Parathyroid adenoma (tissue), 2 donors: ENCODE measurements at regions not wholly inside any gene's neighbourhood (a gene's known extent, or its start where the extent isn't known, plus 50 kb on each side); places are given as distances from the start of the nearest gene placed in this dataset.

Experiments
- H2AFZ ChIP-seq: fragments of 300-600 bp; sonication (generic); one replicate; pipeline ENCODE4 v1.7.0; 2017; ENCODE audit warnings: antibody characterized with exemption, mild to moderate bottlenecking
- H3K27ac ChIP-seq: fragments of 300-600 bp; sonication (generic); one replicate; pipeline ENCODE4 v1.7.0; 2017
- H3K27me3 ChIP-seq: fragments of 300-600 bp; sonication (generic); one replicate; pipeline ENCODE4 v1.7.0; 2017; ENCODE audit warnings: low read length; ENCODE audit not compliant: control insufficient read depth, insufficient read depth
- H3K36me3 ChIP-seq: fragments of 300-600 bp; sonication (generic); one replicate; pipeline ENCODE4 v1.7.0; 2017; ENCODE audit warnings: low read length; ENCODE audit not compliant: control insufficient read depth, insufficient read depth
- H3K4me1 ChIP-seq: fragments of 300-600 bp; sonication (generic); one replicate; pipeline ENCODE4 v1.7.0; 2017; ENCODE audit warnings: control low read depth
- H3K4me2 ChIP-seq: fragments of 300-600 bp; sonication (generic); one replicate; pipeline ENCODE4 v1.7.0; 2017; ENCODE audit warnings: low read length
- H3K4me3 ChIP-seq: fragments of 300-600 bp; sonication (generic); one replicate; pipeline ENCODE4 v1.7.0; 2017; ENCODE audit warnings: low read depth, low read length
- H3K79me2 ChIP-seq: fragments of 300-600 bp; sonication (generic); one replicate; pipeline ENCODE4 v1.7.0; 2017; ENCODE audit warnings: control low read depth
- H3K9ac ChIP-seq: fragments of 300-600 bp; sonication (generic); one replicate; pipeline ENCODE4 v1.7.0; 2017; ENCODE audit warnings: mild to moderate bottlenecking
- H3K9me3 ChIP-seq: fragments of 300-600 bp; sonication (generic); one replicate; pipeline ENCODE4 v1.7.0; 2017; ENCODE audit warnings: low read length; ENCODE audit not compliant: control insufficient read depth
- TF ChIP-seq, protein P1 (sequence below): fragments of 300-600 bp; sonication (generic); IDR thresholded peaks from one replicate; pipeline ENCODE4 v1.7.0; 2017; ENCODE audit warnings: antibody characterized with exemption, mild to moderate bottlenecking
- donor health status: primary hyperparathyroidism.

DNA sequence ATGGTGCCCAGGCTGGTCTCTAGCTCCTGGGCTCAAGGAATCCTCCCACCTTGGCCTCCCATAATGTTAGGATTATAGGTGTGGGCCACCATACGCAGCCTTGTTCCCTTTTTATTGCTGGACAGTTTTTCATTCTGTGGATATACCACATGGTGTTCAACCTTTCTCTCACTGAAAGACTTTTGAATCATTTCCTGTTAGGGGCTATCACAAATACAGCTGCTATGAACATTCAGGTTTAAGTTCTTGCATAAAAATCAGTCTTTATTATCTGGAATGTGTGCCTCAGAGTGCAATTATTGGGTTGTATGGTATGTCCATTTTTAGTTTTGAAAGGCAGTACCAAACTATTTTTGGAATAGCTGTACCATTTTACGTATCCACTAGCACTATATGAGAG lies 647.2 kb downstream of the LIG4 start:
- Histone ChIP-seq H2AFZ (no peak overlapping the region), H3K4me2 (no peak overlapping the region), H3K9ac (no peak overlapping the region), H3K79me2 (no peaks in the 10 kb centered on the region), H3K4me1 (no peaks in the 10 kb centered on the region), H3K27me3 (no peaks in the 10 kb centered on the region), H3K27ac (no peak overlapping the region), H3K4me3 (no peak overlapping the region), H3K36me3 (no peaks in the 10 kb centered on the region), H3K9me3 (no peaks in the 10 kb centered on the region)
- TF ChIP-seq, protein P1, sequence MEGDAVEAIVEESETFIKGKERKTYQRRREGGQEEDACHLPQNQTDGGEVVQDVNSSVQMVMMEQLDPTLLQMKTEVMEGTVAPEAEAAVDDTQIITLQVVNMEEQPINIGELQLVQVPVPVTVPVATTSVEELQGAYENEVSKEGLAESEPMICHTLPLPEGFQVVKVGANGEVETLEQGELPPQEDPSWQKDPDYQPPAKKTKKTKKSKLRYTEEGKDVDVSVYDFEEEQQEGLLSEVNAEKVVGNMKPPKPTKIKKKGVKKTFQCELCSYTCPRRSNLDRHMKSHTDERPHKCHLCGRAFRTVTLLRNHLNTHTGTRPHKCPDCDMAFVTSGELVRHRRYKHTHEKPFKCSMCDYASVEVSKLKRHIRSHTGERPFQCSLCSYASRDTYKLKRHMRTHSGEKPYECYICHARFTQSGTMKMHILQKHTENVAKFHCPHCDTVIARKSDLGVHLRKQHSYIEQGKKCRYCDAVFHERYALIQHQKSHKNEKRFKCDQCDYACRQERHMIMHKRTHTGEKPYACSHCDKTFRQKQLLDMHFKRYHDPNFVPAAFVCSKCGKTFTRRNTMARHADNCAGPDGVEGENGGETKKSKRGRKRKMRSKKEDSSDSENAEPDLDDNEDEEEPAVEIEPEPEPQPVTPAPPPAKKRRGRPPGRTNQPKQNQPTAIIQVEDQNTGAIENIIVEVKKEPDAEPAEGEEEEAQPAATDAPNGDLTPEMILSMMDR: no peak

DNA sequence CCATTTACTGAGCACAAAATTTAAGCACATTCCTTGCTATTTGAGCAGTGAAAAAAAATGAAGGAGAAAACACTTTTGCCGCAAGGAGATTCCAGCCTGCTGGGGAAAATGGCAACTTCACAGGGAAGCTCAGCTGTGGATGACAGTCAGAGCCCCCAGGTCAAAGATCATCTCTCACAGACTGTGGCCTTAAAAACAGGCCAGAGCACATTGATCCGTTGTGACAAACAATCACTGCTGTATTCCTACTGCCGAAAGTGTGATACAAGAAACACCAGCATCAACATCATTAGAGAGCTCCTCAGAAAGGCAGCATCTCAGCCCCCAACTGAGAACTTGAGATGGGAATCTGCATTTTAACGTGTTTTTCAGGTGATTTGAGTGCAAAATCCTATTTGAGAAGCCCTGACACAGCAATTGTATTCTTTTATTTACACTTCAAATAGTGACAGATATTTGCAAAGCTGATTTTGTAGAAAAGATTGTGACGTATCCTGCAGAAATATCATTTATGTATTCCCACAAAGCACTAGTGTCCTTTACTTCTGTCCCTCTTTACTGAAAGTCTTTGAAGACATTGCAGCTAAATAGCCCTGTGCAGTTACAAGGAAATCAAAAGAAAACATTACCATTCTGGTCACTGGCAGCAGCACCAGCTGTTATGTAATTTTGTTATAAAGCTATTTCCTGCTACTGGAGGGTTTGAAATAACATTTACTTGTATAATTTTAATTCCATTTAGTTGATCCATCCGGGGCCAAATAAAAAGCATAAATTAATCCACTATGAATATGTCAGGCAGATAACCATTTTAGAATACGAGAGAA lies 652.0 kb downstream of the LIG4 start:
- Histone ChIP-seq H3K4me2 (no peak overlapping the region), H3K27me3 (no peaks in the 10 kb centered on the region), H3K79me2 (no peaks in the 10 kb centered on the region), H3K9me3 (no peaks in the 10 kb centered on the region), H3K36me3 (no peaks in the 10 kb centered on the region), H3K4me1 (no peaks in the 10 kb centered on the region), H2AFZ (no peak overlapping the region), H3K4me3 (no peak overlapping the region), H3K27ac (no peak overlapping the region), H3K9ac (no peak overlapping the region)
- TF ChIP-seq, protein P1: no peak

DNA sequence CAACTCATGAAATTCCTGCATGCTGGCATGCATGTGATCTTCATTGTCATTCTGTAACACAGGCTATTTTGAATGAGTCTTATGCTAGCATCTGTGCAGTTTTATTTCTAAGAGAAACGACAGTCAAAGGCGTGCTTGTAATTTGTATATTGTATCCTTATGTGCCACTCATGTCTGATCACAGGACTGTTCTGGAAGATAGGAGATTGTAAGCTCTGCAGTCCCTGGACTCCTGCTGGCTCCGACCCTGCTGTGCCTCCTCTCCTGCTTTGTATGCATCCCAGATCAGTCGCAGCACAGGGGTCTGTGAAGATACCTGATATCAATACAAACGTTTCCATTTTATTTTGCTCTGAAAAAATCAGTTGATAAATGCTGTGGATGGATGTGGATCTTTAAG lies 653.1 kb downstream of the LIG4 start:
- Histone ChIP-seq H3K27me3 (no peaks in the 10 kb centered on the region), H3K9ac (no peak overlapping the region), H3K4me2 (no peak overlapping the region), H2AFZ (no peak overlapping the region), H3K4me3 (no peak overlapping the region), H3K79me2 (no peaks in the 10 kb centered on the region), H3K4me1 (no peaks in the 10 kb centered on the region), H3K27ac (no peak overlapping the region), H3K36me3 (no peaks in the 10 kb centered on the region), H3K9me3 (no peaks in the 10 kb centered on the region)
- TF ChIP-seq, protein P1: no peak

DNA sequence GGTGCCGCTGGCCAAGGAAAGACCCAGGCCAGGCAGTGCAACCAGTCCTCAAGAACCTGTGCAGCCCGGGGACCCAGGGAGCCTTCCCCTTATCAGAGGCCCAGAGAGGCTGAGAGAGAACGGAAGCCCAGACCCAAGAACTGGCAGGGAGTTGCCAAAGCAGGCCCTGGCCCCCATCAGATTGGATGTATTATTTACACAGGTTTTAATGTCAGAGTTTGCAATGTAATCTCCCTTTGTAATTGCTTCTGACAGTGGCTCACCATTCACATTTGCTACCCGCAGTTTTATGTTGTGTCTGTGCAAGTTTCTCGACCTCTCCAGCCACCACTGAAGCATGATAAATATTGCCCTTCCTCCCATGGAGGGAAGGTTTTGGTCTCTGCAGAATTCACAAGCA lies 660.9 kb downstream of the LIG4 start:
- Histone ChIP-seq H3K4me3 (no peak overlapping the region), H3K9me3 (no peaks in the 10 kb centered on the region), H3K27ac (no peak overlapping the region), H3K27me3 (no peaks in the 10 kb centered on the region), H3K4me1 (no peaks in the 10 kb centered on the region), H3K9ac (no peak overlapping the region), H3K4me2 (no peak overlapping the region), H3K79me2 (no peaks in the 10 kb centered on the region), H2AFZ (no peak overlapping the region), H3K36me3 (no peaks in the 10 kb centered on the region)
- TF ChIP-seq, protein P1: no peak

DNA sequence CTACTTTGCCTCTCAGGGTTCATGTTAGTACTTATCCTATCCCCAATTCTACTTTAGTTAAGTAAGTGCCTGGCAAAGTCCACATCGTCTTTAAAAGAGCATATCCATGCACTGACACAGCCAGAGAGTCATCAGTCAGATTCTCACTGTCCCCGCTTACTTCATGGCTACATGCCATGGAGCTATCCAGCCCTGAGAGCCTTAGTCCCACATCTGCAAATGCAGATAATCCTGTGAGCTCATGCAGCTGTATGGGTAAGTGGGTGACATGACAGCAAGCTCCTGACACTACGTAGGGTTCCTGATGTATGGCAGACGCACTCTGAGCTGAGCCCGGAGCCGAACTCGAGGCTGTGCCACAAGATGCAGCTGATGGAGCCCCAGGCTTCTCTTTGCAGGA lies 661.5 kb downstream of the LIG4 start:
- no peaks in the 10 kb centered on the region for H3K9me3 ChIP-seq
- H3K4me1 ChIP-seq: no peaks in the 10 kb centered on the region
- no peak overlapping the region for H2AFZ ChIP-seq
- no peaks in the 10 kb centered on the region for H3K36me3 ChIP-seq
- no peak overlapping the region for H3K4me2 ChIP-seq
- H3K27me3 ChIP-seq: no peaks in the 10 kb centered on the region
- H3K9ac ChIP-seq: no peak overlapping the region
- no peaks in the 10 kb centered on the region for H3K79me2 ChIP-seq
- no peak overlapping the region for H3K4me3 ChIP-seq
- TF ChIP-seq, protein P1: no peak
- no peak overlapping the region for H3K27ac ChIP-seq
